IMR-90 (cell line): ENCODE measurements at regions not wholly inside any gene's neighbourhood (a gene's known extent, or its start where the extent isn't known, plus 50 kb on each side); places are given as distances from the start of the nearest gene placed in this dataset.

Source experiments
- BHLHE40 ChIP-seq: fragments of 150-350 bp; IDR thresholded peaks from 2 replicates; pipeline ENCODE4 v1.6.1; 2016; ENCODE audit warnings: mild to moderate bottlenecking, low read depth, low read length
- CEBPB ChIP-seq: IDR thresholded peaks from 2 replicates; pipeline ENCODE4 v1.6.1; 2012; ENCODE audit warnings: low read depth, low read length, improper control_type of control experiment
- CTCF ChIP-seq: conservative IDR thresholded peaks from 2 replicates; pipeline ENCODE4 v1.5.1; 2012; ENCODE audit warnings: mild to moderate bottlenecking, low read depth, low read length, improper control_type of control experiment
- MAFK ChIP-seq: IDR thresholded peaks from 2 replicates; pipeline ENCODE4 v1.6.1; 2012; ENCODE audit warnings: low read depth, low read length, improper control_type of control experiment
- MXI1 ChIP-seq: IDR thresholded peaks from 2 replicates; pipeline ENCODE4 v1.6.1; 2012; ENCODE audit warnings: low read depth, mild to moderate bottlenecking, low read length, moderate library complexity, borderline replicate concordance
- POLR2A ChIP-seq: IDR thresholded peaks from 2 replicates; pipeline ENCODE4 v1.6.1; 2012; ENCODE audit warnings: mild to moderate bottlenecking, low read depth, low read length
- RAD21 ChIP-seq: IDR thresholded peaks from 2 replicates; pipeline ENCODE4 v1.6.1; 2012; ENCODE audit warnings: low read length, improper control_type of control experiment
- RCOR1 ChIP-seq: IDR thresholded peaks from 2 replicates; pipeline ENCODE4 v1.6.1; 2012; ENCODE audit warnings: mild to moderate bottlenecking, low read length, improper control_type of control experiment; ENCODE audit not compliant: insufficient replicate concordance
- RFX5 ChIP-seq: IDR thresholded peaks from 2 replicates; pipeline ENCODE4 v1.8.0; 2012; ENCODE audit warnings: low read depth, mild to moderate bottlenecking, low read length, moderate library complexity
- SMC3 ChIP-seq: fragments of 150-350 bp; IDR thresholded peaks from 2 replicates; pipeline ENCODE4 v1.6.1; 2016; ENCODE audit warnings: low read depth, mild to moderate bottlenecking, antibody characterized with exemption, low read length, moderate library complexity
- USF2 ChIP-seq: fragments of 150-350 bp; IDR thresholded peaks from 2 replicates; pipeline ENCODE4 v1.6.1; 2017; ENCODE audit warnings: mild to moderate bottlenecking, antibody characterized with exemption, low read length, low read depth

GRCh38 chr5:74396913-74397622, 243.5 kb downstream of the ENC1 start:
- no peak for TF ChIP-seq CTCF
- TF ChIP-seq BHLHE40, result no peak
- no peak for TF ChIP-seq MXI1
- TF ChIP-seq POLR2A, result no peak
- TF ChIP-seq CEBPB, result no peak
- TF ChIP-seq RFX5, result no peak
- TF ChIP-seq RAD21, result no peak
- no peak for TF ChIP-seq SMC3
- TF ChIP-seq RCOR1, result no peak
- TF ChIP-seq MAFK, result no peak
- TF ChIP-seq USF2, result no peak
